Colonic mucosa (tissue), 4 donors: ENCODE measurements at regions not wholly inside any gene's neighbourhood (a gene's known extent, or its start where the extent isn't known, plus 50 kb on each side); places are given as distances from the start of the nearest gene placed in this dataset.

Experiments
- DNase-seq: peaks from one replicate; pipeline ENCODE4 v3.0.0-alpha.2; 2020
- H3K27ac ChIP-seq: fragments of 200-600 bp; one replicate; pipeline ENCODE4 v1.8.0; 2021
- H3K27me3 ChIP-seq: fragments of 200-600 bp; one replicate; pipeline ENCODE4 v1.8.0; 2021
- H3K36me3 ChIP-seq: fragments of 200-600 bp; one replicate; pipeline ENCODE4 v1.8.0; 2021
- H3K4me1 ChIP-seq: fragments of 200-600 bp; one replicate; pipeline ENCODE4 v1.8.0; 2021; ENCODE audit warnings: mild to moderate bottlenecking
- H3K4me3 ChIP-seq: fragments of 200-600 bp; one replicate; pipeline ENCODE4 v1.8.0; 2021
- H3K9ac ChIP-seq, 2 donors: one replicate each; pipeline ENCODE4 v1.7.0; 2013; ENCODE audit warnings: control low read depth in 2 of 2, low read depth in 2 of 2, low read length in 2 of 2
- H3K9me3 ChIP-seq: fragments of 200-600 bp; one replicate; pipeline ENCODE4 v1.8.0; 2021
- intact Hi-C: fragments of 100-400 bp; cut with DNase I; formaldehyde crosslinking; loops from one replicate; pipeline ENCODE4 v1.14.1; 2022
- TF ChIP-seq, protein P1 (sequence below): fragments of 200-600 bp; IDR thresholded peaks from one replicate; pipeline ENCODE4 v1.8.0; 2022; ENCODE audit warnings: antibody characterized with exemption, mild to moderate bottlenecking
- donor health status: healthy.
- donor health status: DM: no; HTN: no; CAD: no.
- donor health status: DM: no; HTN: no; CAD: no.

DNA sequence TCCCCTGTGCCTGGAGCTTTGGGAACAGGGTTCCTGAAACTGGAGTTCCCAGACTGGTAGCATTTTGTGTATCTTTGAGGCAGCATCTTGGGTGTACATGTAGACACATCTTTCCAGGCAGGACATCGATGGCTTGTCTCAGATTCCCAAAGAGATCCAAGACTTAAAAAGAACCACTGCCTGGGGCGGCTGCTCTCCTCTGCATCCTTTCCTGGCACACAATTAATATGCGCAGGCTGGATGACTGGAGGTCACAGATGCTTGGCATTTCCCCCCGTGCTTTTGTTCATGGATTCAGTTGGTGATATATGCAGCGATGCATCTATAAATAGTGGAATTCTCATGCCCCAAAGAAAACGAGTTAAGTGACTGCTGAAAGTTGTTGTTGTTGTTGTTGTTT lies 80.5 kb downstream of the CLDN34 start:
- intact Hi-C loops, result no loop called here
- TF ChIP-seq, protein P1, sequence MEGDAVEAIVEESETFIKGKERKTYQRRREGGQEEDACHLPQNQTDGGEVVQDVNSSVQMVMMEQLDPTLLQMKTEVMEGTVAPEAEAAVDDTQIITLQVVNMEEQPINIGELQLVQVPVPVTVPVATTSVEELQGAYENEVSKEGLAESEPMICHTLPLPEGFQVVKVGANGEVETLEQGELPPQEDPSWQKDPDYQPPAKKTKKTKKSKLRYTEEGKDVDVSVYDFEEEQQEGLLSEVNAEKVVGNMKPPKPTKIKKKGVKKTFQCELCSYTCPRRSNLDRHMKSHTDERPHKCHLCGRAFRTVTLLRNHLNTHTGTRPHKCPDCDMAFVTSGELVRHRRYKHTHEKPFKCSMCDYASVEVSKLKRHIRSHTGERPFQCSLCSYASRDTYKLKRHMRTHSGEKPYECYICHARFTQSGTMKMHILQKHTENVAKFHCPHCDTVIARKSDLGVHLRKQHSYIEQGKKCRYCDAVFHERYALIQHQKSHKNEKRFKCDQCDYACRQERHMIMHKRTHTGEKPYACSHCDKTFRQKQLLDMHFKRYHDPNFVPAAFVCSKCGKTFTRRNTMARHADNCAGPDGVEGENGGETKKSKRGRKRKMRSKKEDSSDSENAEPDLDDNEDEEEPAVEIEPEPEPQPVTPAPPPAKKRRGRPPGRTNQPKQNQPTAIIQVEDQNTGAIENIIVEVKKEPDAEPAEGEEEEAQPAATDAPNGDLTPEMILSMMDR, result no peak
- DNase-seq, result no peak
- Histone ChIP-seq H3K27me3 (no peaks in the 10 kb centered on the region), H3K36me3 (no peaks in the 10 kb centered on the region), H3K9me3 (no peaks in the 10 kb centered on the region), H3K4me1 (no peaks in the 10 kb centered on the region), H3K9ac (no peak overlapping the region), H3K4me3 (no peak overlapping the region), H3K27ac (no peak overlapping the region)

DNA sequence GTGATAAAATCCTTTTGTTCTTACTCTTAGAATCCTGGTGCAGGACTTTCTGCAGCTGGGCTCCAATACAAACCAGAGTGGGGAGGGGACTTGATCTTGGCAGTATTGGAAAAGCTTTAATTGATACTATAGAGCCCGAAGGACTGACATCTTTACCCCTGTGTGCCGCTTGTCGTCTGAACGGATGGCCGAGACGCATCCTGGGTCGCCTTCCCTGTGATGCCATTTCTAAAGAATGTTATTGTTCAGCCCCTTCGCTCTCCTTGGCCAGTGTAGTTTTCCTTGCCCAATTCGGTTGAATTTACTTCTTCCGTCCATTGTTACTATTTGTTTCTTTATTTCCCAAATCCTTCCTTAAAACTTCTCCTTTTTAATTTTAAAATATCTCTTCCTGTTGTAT lies 80.9 kb downstream of the CLDN34 start:
- Histone ChIP-seq H3K27ac (no peak overlapping the region), H3K4me3 (no peak overlapping the region), H3K27me3 (no peaks in the 10 kb centered on the region), H3K4me1 (no peaks in the 10 kb centered on the region), H3K9ac (no peak overlapping the region), H3K36me3 (no peaks in the 10 kb centered on the region), H3K9me3 (no peaks in the 10 kb centered on the region)
- intact Hi-C loops, result no loop called here
- TF ChIP-seq, protein P1, result no peak
- no peak for DNase-seq

DNA sequence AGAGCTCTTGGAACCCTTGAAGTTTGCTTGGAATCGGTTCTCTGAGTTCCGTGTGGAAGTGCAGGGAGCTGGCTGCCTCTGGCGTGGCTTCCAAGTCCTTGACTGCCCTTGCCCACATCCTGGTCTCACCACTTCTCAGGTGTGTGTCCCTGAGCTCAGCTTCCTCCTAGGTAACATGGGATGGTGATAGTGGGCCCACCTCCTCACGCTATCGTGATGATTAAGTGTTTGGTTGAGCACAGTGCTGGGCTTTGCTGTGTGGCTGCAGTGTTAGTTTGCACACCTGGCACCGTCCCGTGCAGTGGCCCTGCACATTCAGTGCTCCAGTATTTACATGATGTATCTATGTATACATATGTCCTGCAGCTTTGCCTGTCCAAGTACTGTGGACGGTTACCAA lies 81.5 kb downstream of the CLDN34 start:
- no peak overlapping the region for H3K9ac ChIP-seq
- TF ChIP-seq, protein P1, result no peak
- no peaks in the 10 kb centered on the region for H3K36me3 ChIP-seq
- no peak for DNase-seq
- no peak overlapping the region for H3K4me3 ChIP-seq
- no peaks in the 10 kb centered on the region for H3K9me3 ChIP-seq
- H3K27ac ChIP-seq, result no peak overlapping the region
- intact Hi-C loops, result no loop called here
- H3K4me1 ChIP-seq, result no peaks in the 10 kb centered on the region
- H3K27me3 ChIP-seq, result no peaks in the 10 kb centered on the region

DNA sequence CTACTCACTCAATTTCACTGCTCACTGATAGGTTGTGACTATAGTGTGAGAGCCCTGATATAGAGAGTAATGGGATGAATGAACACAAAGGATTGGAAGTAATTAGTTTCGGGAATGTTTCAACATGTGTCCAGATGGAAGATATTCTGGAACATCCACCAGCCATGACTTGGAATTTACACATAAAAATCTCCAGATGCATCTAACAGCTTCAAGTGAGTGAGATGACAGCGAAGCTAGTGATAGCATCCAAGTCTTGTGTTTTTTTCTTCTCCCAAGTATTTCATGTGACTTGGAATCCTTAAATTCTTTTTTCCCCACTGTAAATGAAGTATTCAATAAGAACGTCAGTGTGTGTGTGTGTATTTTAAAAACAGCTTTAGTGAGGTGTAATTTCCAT lies 82.1 kb downstream of the CLDN34 start:
- no peak for DNase-seq
- Histone ChIP-seq H3K4me1 (no peaks in the 10 kb centered on the region), H3K27ac (no peak overlapping the region), H3K27me3 (no peaks in the 10 kb centered on the region), H3K4me3 (no peak overlapping the region), H3K9me3 (no peaks in the 10 kb centered on the region), H3K9ac (no peak overlapping the region), H3K36me3 (no peaks in the 10 kb centered on the region)
- intact Hi-C loops, result no loop called here
- TF ChIP-seq, protein P1, result no peak

DNA sequence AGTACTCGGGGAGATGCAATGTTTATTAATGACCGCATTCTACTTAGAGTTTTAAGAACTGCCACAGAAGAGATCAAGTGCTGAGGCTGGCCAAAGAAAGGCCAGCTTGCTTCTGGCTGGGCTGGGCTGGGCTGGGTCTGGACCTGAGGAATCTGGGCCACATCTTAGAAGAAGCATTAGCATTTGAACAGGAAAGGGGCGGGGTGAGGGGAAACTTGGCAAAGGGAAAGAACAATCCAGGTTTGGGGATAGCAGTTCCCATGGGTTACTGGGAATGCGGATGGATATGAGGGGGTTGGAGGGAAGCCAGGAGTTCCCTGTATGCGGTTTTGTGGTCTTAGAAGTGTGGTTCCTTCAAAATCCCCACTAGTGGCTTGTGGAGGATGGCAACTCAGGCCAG lies 83.3 kb downstream of the CLDN34 start:
- Histone ChIP-seq H3K4me3 (no peak overlapping the region), H3K9ac (no peak overlapping the region), H3K36me3 (no peaks in the 10 kb centered on the region), H3K4me1 (no peaks in the 10 kb centered on the region), H3K27me3 (no peaks in the 10 kb centered on the region), H3K9me3 (no peaks in the 10 kb centered on the region), H3K27ac (no peak overlapping the region)
- no peak for DNase-seq
- TF ChIP-seq, protein P1, result no peak
- intact Hi-C loops, result no loop called here
